MM.1S (cell line): ENCODE measurements at regions not wholly inside any gene's neighbourhood (a gene's known extent, or its start where the extent isn't known, plus 50 kb on each side); places are given as distances from the start of the nearest gene placed in this dataset.

Source experiments
- DNase-seq: peaks from one replicate; pipeline ENCODE4 v3.0.0-alpha.2; 2015
- H2AFZ ChIP-seq: fragments of 300-600 bp; sonication (generic); 2 replicates; pipeline ENCODE4 v1.6.0; 2016; ENCODE audit warnings: antibody characterized with exemption, low read length
- H3F3A ChIP-seq: fragments of 300-600 bp; sonication (generic); 2 replicates; pipeline ENCODE4 v1.6.1; 2016; ENCODE audit warnings: mild to moderate bottlenecking, antibody characterized with exemption, low read length, moderate library complexity, mixed read lengths; ENCODE audit not compliant: insufficient read depth
- H3K27ac ChIP-seq: fragments of 300-600 bp; sonication (generic); 2 replicates; pipeline ENCODE4 v1.5.1; 2016; ENCODE audit warnings: mild to moderate bottlenecking, low read length
- H3K27me3 ChIP-seq: fragments of 300-600 bp; sonication (generic); replicated peaks from 2 replicates; pipeline ENCODE4 v1.6.0; 2016; ENCODE audit warnings: low read length; ENCODE audit not compliant: insufficient read depth
- H3K36me3 ChIP-seq: fragments of 300-600 bp; sonication (generic); replicated peaks from 2 replicates; pipeline ENCODE4 v1.6.1; 2016; ENCODE audit warnings: mild to moderate bottlenecking, low read length, mixed read lengths; ENCODE audit not compliant: insufficient read depth
- H3K4me1 ChIP-seq: fragments of 300-600 bp; sonication (generic); 2 replicates; pipeline ENCODE4 v1.6.1; 2016; ENCODE audit warnings: low read length, mixed read lengths
- H3K4me2 ChIP-seq: fragments of 300-600 bp; sonication (generic); 2 replicates; pipeline ENCODE4 v1.6.0; 2016; ENCODE audit warnings: low read depth, low read length
- H3K4me3 ChIP-seq: fragments of 300-600 bp; sonication (generic); 2 replicates; pipeline ENCODE4 v1.5.1; 2016; ENCODE audit warnings: low read length, mixed read lengths
- H3K79me2 ChIP-seq: fragments of 300-600 bp; sonication (generic); 2 replicates; pipeline ENCODE4 v1.6.1; 2016; ENCODE audit warnings: mixed run types, low read length, mixed read lengths
- H3K9ac ChIP-seq: fragments of 300-600 bp; sonication (generic); 2 replicates; pipeline ENCODE4 v1.6.1; 2016; ENCODE audit warnings: low read length, mixed read lengths
- H3K9me2 ChIP-seq: fragments of 300-600 bp; sonication (generic); replicated peaks from 2 replicates; pipeline ENCODE4 v1.6.1; 2016; ENCODE audit warnings: mild to moderate bottlenecking, low read length, mixed read lengths; ENCODE audit not compliant: insufficient read depth
- H3K9me3 ChIP-seq: fragments of 300-600 bp; sonication (generic); replicated peaks from 2 replicates; pipeline ENCODE4 v1.6.1; 2016; ENCODE audit warnings: mild to moderate bottlenecking, low read length, mixed read lengths; ENCODE audit not compliant: insufficient read depth
- H4K20me1 ChIP-seq: fragments of 300-600 bp; sonication (generic); 2 replicates; pipeline ENCODE4 v1.6.1; 2016; ENCODE audit warnings: mild to moderate bottlenecking, low read length, moderate library complexity, mixed read lengths; ENCODE audit not compliant: insufficient read depth
- CTCF ChIP-seq: fragments of 300-600 bp; sonication (generic); IDR thresholded peaks from 2 replicates; pipeline ENCODE4 v1.5.1; 2016; ENCODE audit warnings: antibody characterized with exemption, low read length, mixed read lengths
- EZH2 ChIP-seq: fragments of 300-600 bp; sonication (generic); optimal IDR thresholded peaks from 2 replicates; pipeline ENCODE3; 2017; ENCODE audit warnings: low read depth, mild to moderate bottlenecking, antibody characterized with exemption, low read length, mixed read lengths
- EZH2phosphoT487 ChIP-seq: fragments of 300-600 bp; sonication (generic); IDR thresholded peaks from 2 replicates; pipeline ENCODE4 v1.6.1; 2018; ENCODE audit warnings: antibody characterized with exemption, low read length

DNA sequence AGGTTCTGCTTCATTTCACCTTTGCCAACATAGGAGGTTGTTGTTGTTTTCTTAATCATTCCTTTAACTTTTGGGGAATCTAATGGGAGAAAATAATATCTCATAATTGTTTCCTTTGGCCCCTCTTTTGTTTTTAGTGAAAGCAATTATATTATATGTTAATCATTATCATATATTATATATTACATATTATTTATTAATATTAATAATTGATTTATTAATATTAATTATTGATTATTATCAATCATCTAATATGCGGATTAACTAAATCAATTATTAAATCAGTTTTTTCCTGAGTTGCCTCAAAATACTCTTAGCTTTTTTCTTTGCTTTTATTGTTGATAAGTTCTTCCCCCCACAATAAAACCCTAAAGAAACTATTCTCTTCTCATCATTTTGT lies 443.8 kb downstream of the GATA3 start:
- no peak overlapping the region for H3K27ac ChIP-seq
- TF ChIP-seq EZH2phosphoT487 (no peak), CTCF (no peak), EZH2 (no peak)
- no peaks in the 10 kb centered on the region for H4K20me1 ChIP-seq
- no peak overlapping the region for H3K9ac ChIP-seq
- no peaks in the 10 kb centered on the region for H3K27me3 ChIP-seq
- no peaks in the 10 kb centered on the region for H3K36me3 ChIP-seq
- no peaks in the 10 kb centered on the region for H3K79me2 ChIP-seq
- no peaks in the 10 kb centered on the region for H3K9me2 ChIP-seq
- no peak overlapping the region for H2AFZ ChIP-seq
- H3K4me2 ChIP-seq, result no peak overlapping the region
- no peak for DNase-seq
- H3K4me1 ChIP-seq, result no peaks in the 10 kb centered on the region
- no peak overlapping the region for H3K4me3 ChIP-seq
- H3F3A ChIP-seq, result no peaks in the 10 kb centered on the region
- H3K9me3 ChIP-seq, result no peaks in the 10 kb centered on the region

DNA sequence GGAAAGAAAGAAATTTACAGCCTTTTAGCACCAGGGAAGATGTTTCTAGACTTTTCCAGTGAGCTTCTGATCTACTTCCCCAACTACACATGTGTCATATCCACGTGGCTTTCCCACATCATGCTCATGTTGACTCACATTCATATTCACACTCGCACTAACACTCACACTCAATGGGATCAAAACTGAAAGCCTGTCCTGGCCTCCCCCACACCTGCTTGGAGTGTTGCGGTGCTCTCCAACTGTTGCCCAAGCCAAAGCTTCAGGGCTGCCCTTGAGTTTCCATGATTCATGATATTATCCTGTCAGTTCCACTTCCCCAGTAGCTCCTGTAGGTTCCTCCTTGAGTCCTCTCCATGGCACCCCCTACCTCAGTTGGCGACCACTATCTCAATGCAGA lies 444.4 kb downstream of the GATA3 start:
- H3F3A ChIP-seq, result no peaks in the 10 kb centered on the region
- no peaks in the 10 kb centered on the region for H3K4me1 ChIP-seq
- H3K27ac ChIP-seq, result no peak overlapping the region
- no peak overlapping the region for H3K9ac ChIP-seq
- no peaks in the 10 kb centered on the region for H3K36me3 ChIP-seq
- no peak overlapping the region for H2AFZ ChIP-seq
- no peaks in the 10 kb centered on the region for H3K9me3 ChIP-seq
- no peaks in the 10 kb centered on the region for H3K9me2 ChIP-seq
- H3K4me2 ChIP-seq, result no peak overlapping the region
- H3K27me3 ChIP-seq, result no peaks in the 10 kb centered on the region
- H3K79me2 ChIP-seq, result no peaks in the 10 kb centered on the region
- TF ChIP-seq EZH2 (no peak), EZH2phosphoT487 (no peak), CTCF (no peak)
- no peaks in the 10 kb centered on the region for H4K20me1 ChIP-seq
- no peak overlapping the region for H3K4me3 ChIP-seq
- DNase-seq, result no peak

DNA sequence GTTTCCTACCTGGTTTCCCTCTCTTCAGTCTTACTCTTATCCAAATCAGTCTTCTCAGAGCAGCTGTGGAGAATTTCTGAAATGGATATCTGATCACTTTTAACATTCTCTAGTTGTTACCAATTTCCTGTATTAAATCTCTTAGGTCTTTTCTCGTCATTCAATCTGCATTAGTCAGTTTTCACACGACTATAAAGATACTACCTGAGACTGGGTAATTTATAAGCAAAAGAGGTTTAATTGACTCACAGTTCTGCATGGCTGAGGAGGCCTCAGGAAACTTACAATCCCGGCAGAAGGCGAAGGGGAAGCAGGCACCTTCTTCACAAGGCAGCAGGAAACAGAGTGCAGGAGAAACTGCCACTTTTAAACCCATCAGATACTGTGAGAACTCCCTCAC lies 444.8 kb downstream of the GATA3 start:
- Histone ChIP-seq H3K4me2 (no peak overlapping the region), H3K9me3 (no peaks in the 10 kb centered on the region), H4K20me1 (no peaks in the 10 kb centered on the region), H3K27me3 (no peaks in the 10 kb centered on the region), H3K4me3 (no peak overlapping the region), H2AFZ (no peak overlapping the region), H3K9ac (no peak overlapping the region), H3F3A (no peaks in the 10 kb centered on the region), H3K79me2 (no peaks in the 10 kb centered on the region), H3K9me2 (no peaks in the 10 kb centered on the region), H3K27ac (no peak overlapping the region), H3K36me3 (no peaks in the 10 kb centered on the region), H3K4me1 (no peaks in the 10 kb centered on the region)
- TF ChIP-seq EZH2 (no peak), CTCF (no peak), EZH2phosphoT487 (no peak)
- no peak for DNase-seq
